Renal cortex interstitium (tissue), 11 donors: ENCODE measurements at regions not wholly inside any gene's neighbourhood (a gene's known extent, or its start where the extent isn't known, plus 50 kb on each side); places are given as distances from the start of the nearest gene placed in this dataset.

Experiments
- DNase-seq, 11 donors: peaks; one replicate each; pipeline ENCODE4 v3.0.0-alpha.2; 2013; ENCODE audit warnings: low read depth in 9 of 11, low spot score in 4 of 11; ENCODE audit errors: extremely low read depth in 1 of 11

- no peak for DNase-seq
These were observed 63.8 kb downstream of the MRPL46 start for GRCh38 chr15:88403351-88403791.

GRCh38 chr15:88401996-88402656 is 65.1 kb downstream of the MRPL46 start:
- no peak for DNase-seq

- no peak for DNase-seq
These were observed 65.8 kb downstream of the MRPL46 start for GRCh38 chr15:88401251-88401995.

- DNase-seq: no peak
These were observed 66.5 kb downstream of the MRPL46 start for GRCh38 chr15:88400591-88401250.

- DNase-seq: no peak
These were observed 67.1 kb downstream of the MRPL46 start for GRCh38 chr15:88400084-88400483.

- DNase-seq: no peak
These were observed 68.0 kb downstream of the MRPL46 start for GRCh38 chr15:88399021-88399685.

- no peak for DNase-seq
These were observed 69.2 kb downstream of the MRPL46 start for GRCh38 chr15:88398011-88398410.

- no peak for DNase-seq
These were observed 69.7 kb downstream of the MRPL46 start for GRCh38 chr15:88397506-88397905.

- DNase-seq: no peak
These were observed 71.1 kb downstream of the MRPL46 start for GRCh38 chr15:88395872-88396781.

- DNase-seq: no peak
These were observed 71.9 kb downstream of the MRPL46 start for GRCh38 chr15:88395241-88395640.

GRCh38 chr15:88394553-88395145 is 72.5 kb downstream of the MRPL46 start:
- DNase-seq: peak in 5 of 11 donors; percentile 43 to 63 (median 46)

GRCh38 chr15:88393719-88394519 is 73.3 kb downstream of the MRPL46 start:
- DNase-seq: no peak

GRCh38 chr15:88391700-88392099 is 75.5 kb downstream of the MRPL46 start:
- DNase-seq: no peak

GRCh38 chr15:88391006-88391405 is 76.2 kb downstream of the MRPL46 start:
- no peak for DNase-seq

GRCh38 chr15:88390164-88390901 is 76.9 kb downstream of the MRPL46 start:
- no peak for DNase-seq

GRCh38 chr15:88389120-88389519 is 78.1 kb downstream of the MRPL46 start:
- no peak for DNase-seq

GRCh38 chr15:88388686-88389085 is 78.5 kb downstream of the MRPL46 start:
- no peak for DNase-seq
